AG08395 (cell line): ENCODE measurements at regions not wholly inside any gene's neighbourhood (a gene's known extent, or its start where the extent isn't known, plus 50 kb on each side); places are given as distances from the start of the nearest gene placed in this dataset.

Experiments
- DNase-seq: peaks from one replicate; pipeline ENCODE4 v3.0.0; 2012; ENCODE audit warnings: mixed read lengths, low spot score

DNA sequence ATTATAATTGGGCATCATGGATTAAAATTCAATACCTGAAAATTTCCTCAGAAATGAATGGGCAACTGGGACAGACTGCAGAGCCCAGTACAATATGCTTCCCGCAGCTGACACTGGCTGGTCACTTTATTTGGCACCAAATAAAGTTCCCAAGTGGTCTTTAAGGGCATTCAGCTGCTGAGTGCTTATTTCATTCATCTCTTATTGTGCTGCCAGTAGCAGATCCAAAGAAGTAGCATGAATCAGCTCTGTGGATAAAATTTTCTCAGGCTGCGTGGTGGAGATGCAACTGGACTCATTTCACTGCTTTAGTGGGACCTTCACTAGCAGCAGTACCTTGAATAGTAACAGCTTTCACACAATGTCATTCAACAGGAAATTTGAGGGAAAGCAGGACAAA, 226.3 kb upstream of the ADGRL2 start:
- no peak for DNase-seq

DNA sequence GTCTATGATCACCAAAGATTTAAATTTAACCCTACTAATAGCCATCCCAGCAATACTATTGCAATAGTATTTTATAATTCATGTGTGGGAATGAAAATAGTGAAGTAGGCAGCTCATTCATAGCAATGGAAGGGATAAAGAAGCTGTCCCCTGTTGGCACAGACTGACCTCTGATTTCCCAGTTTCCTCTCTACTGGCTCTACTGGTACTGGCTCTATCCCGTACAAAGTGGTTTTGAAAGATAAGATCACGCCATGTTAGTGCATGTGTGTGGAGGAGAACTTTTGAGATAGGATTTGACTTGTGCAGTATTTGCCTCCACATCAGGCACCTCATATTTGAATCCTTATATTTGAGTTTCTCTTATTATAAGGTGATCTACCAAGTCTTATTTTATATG, 227.3 kb upstream of the ADGRL2 start:
- DNase-seq: no peak

DNA sequence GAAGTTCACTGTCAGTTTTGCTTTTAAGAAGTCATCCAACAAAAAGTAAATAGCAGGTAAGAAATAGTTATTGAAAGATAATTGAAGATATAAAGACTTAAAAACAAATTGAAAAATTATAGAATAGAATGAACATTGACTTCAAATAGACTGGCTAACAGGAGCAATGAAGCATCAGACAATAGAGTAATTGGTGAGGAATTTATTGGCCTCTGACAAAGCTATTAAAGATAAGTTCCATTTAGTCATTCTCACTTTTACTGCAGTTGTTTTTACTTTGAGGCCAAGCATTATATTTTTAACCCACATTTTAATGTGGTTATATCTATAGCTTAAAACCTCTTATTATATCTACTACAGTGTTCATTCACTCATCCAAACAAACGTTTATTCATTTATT, 228.8 kb upstream of the ADGRL2 start:
- DNase-seq: no peak

DNA sequence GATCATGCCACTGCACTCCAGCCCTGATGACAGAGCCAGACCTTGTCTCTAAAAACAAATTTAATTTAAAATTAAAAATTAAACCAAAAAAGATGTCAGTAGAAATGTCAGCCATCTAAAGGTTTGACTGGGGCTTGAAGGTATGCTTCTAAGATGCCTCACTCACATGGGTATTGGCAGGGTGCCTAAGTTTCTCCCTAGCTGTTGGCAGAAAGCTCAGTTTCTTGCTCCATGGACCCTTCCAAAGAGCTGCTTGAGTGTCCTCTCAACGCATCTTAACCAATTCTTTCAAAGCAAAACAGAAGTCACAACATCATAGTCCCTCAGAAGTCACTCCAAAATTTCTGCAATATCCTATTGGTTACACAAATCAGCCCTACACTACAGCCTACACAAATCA, 231.0 kb upstream of the ADGRL2 start:
- DNase-seq: no peak

DNA sequence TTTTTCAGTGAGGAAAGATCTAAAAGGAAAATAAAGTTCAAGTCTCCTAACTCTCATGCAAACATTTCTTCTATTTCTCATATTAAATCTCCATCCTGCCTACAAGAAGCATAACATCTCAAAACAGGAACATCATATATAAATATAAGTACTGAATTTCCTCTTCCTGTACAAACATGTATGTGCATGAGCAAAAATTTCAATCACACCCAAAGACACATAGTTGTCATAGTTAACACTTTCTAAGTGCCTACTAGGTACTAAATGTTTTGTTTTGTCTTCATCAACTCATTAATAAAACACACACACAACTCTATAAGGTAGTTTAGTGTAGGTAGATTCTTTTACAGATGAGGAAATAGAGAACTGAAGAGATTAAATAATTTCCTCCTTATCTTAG, 237.1 kb upstream of the ADGRL2 start:
- DNase-seq: no peak

DNA sequence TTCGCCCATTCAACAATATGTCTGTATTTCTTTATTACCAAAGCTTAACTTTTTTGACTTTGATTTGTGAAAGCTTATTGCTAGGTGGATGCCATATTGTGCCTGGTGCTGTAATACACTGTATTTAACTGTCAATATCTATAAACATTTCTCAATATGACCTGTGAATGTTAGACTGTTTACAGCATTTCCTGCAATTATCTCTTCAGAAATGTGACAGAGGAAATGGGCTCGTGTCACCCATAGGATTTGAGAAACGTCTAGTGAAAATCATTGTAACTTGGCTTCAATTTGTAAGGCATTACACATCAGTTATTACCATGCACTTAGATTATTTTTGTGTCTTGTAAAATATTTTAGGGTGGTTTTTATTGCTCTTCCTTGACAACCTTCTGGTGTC, 237.8 kb upstream of the ADGRL2 start:
- DNase-seq: no peak

DNA sequence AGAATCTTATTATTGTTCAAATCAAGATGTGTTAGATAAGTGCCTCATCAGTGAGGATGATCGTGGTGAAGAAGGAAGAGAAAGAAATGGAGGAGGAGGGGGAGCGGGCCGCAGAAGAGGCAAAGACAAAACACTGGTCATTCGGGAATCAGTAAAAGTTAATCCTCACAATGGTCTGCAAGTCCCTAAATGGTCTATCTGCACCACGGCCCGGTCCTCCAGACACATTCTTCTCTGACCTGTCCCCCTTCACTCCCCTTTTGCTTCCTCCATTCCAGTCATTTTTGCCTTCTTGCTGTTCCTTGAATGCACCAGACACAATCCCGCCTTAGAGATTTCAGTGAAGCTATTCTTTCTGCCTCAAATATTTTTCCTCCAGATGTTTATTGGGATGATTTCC, 240.1 kb upstream of the ADGRL2 start:
- no peak for DNase-seq

DNA sequence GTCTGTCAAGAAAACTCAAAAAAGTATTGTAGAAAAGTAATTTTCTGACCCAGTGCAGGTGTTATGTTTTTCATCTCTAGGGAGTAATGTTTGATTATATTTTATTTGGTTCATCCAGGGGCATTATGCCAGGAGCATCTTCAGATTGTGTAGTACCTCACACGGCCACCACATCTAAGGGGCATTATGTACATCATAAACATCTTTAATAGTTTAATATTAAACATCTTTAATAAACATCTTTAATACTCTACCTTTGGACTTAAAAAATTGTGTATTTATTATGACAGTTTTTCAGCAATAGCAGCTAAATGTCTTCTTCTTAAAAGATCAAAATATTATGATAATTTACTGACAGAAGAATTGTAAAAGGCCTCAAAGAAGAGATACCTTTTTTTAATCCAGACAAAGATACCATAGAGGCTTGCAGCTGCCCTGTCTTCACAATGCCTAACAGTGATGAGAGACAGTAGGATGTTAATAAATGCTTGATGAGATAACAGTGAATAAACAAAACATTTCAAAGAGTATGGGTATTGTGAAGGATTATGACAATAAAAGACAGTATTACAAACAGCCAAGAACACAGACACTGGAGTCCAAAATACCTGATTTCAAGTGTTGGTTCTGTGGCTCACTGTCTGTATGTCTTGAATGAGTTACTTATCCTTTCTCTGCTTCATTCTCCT, 240.9 kb upstream of the ADGRL2 start:
- DNase-seq: no peak

DNA sequence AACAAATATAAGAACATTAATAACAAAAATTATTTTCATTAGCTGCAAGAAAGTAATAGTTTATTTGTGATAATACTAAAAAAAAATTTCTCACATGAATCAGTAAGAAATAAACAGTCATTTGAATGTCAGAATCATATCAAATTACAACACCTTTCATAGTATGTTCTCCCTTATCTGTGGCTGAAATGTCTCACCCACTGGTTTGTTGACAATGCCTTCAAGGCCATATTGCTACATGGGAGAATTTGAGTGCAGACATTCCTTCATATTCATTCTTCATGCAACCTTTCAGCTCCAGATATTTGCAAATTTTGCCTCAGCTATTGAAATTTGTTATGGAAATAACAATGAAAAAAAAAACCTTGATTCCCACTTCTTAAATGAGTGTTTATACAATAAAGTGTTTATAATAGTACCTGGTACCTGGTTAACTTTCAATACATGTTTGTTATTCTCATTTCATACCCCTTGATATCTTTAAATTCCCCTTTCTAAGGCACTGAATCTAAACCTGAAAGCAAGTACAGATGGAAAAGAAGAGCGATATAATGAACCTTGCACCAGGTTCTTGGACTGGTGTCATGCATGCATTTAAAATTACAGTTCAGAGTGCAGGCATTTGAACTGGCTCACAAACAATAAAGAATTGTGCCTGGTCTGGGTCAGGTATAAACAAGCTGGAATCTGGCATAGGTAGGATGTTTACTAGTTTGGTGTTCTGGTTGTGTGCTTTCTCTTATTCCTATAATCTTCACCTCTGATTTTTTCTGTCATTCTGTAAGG, 242.2 kb upstream of the ADGRL2 start:
- no peak for DNase-seq

DNA sequence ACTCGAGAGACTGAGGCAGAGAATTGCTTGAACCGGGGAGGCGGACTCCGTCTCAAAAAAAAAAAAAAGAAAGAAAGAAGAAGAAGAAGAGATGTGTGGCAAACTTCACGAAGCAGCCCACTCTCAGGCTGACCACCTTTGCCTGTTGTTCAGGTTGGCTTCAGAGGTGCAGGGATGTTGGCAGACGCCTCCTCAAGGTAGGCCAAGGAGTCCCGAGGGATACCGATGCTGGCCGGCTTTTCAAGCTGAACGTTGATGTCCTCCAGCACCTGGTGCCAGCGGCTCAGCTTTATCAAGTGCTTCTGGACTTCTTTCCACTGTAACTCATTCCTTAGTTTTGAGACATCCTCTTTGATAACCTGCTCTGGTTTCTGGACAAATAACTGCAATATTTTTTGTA, 243.8 kb upstream of the ADGRL2 start:
- no peak for DNase-seq

DNA sequence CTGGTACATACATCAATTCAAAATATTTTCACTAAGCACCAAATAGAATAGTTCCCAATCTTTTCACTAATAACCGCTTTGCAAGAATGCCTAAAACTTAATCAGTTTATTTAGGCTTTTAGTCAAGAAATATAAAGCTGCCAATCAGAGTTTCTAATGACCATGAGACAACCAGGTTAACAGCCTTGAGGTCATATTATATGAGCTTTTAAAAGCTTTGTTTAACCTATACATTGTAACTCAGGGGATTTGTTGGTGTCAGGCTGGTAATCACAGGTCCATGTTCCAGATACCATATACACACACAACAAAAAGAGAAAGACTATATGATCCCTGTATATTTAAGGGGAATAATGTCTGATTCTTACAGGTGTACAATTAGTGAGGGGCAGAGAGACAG, 246.2 kb upstream of the ADGRL2 start:
- DNase-seq: no peak

DNA sequence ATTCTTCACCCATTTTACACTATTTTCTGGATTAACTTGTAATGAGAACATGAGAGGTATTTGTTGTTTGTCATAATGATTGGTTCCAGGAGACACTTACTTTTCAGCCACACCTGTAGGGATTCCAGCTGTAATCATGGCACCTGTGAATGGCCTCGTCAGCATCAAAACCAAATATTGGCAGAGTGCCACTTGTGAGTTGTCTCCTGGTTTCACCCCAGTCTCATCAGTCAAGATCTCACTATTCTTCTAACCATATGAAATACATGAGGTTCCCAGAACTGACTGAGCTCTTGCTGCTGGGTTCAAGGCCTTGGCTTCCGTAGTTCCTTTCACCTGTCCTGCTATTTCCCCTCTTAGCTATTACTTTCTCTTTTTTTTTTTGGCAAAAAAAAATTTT, 246.6 kb upstream of the ADGRL2 start:
- no peak for DNase-seq

DNA sequence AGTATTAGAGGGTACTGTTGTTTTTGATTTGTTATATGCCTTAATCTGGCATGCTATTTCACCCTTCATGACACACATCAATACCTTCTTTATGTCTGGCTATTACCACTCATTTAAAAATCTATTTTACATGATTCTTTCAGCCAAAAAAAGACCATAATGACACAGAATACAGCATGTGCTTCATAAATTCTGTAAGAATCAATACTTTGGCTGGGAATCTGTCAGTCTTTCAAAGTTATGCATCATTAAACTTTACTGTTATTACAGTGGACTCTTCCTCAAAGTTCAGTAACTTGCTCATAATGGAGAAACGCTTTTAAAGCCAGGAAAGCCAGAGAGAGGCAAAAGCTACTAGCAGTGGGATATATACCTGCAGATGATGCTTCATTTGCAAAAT, 247.2 kb upstream of the ADGRL2 start:
- no peak for DNase-seq

DNA sequence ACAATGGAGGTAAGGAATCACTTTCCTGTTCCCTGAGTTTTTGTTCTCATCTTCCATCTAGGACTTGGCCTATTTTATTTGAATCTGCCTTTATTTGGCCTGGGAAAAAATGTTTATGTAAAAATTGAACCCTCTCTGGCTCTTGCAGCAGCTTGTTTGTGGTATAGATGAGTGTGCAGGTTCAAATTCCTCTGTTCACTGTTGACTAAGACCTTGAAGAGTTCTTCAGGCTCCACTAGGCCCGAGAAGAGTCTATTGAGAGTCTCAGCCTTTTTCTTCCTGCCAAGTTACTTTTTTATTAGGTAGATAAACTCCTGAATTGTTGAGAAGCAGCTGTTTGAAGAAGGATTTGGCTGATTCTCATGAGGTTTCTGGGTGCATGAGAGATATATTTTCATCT, 248.8 kb upstream of the ADGRL2 start:
- no peak for DNase-seq

DNA sequence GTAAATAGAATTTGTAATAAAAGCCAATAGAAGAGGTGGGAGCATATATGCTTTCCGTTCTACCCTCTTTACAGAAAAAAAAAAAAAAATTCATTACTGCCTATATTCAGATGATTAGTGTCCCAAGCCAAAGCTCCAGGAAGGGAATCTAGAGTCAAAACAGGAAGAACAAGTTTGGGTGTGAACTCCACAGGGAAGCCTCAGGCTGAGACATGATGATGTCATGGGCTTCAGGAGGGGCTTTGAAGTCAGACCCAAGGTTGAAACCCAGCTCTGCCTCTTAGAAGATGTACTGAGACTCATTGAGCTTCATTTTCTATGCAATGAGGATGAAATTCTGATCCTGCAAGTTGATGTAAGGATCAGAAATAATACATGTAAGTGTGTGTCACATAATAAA, 250.0 kb upstream of the ADGRL2 start:
- no peak for DNase-seq

DNA sequence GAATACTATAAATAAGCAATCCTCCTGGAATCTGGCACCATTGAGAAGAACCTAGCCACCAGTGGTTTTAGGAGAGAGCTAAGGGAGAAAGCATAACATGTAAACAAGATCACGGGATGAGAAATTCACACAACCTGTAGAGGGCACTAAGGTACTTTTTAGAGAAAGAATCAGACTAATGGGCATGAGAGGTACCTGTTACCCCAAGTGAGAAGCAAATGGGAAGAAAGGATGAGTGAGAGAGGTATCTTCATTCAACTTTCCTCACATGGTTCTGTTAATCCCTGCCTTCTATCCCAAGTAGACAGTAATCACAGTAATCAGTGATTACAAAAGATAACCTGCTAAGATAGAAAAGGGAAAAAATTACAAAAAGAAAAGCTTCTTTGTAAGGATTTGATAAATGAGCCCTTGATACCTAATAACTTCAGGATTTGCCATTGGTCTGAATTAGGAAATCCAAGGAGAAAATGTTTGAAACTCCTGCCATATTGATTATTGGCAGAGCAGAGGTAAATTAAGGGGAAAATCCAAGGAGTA, 251.1 kb upstream of the ADGRL2 start:
- DNase-seq: peak; percentile 57

DNA sequence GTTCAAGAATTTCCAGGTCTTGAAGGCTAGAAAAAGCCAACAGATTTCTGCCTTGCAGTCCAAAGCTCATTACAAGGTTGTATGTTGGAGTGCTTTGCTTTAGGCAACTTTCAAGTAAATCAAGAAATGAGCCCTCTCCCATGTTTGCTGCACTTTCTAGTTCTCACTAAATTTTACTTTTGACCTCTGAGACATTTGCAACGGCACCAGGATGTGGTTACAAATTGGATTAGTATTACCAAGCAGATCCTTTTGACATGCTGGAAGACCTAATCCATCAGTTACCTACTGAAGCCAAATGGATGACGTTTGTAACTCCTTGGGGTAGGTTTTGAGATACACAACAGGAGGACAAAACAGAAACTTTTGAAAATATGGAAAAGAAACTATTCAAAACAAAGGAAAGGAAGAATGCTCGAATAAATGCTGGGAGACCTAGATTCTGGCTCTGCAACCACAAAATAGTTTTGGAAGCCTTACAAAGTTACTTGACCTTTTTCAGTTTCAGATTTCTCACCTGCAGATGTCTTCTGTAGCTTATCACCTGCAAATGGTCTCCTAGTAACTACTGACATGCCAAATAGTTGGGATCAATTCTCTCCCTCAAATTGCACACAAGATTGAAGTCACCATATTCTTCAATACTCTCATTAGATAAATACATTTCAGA, 251.7 kb upstream of the ADGRL2 start:
- no peak for DNase-seq

DNA sequence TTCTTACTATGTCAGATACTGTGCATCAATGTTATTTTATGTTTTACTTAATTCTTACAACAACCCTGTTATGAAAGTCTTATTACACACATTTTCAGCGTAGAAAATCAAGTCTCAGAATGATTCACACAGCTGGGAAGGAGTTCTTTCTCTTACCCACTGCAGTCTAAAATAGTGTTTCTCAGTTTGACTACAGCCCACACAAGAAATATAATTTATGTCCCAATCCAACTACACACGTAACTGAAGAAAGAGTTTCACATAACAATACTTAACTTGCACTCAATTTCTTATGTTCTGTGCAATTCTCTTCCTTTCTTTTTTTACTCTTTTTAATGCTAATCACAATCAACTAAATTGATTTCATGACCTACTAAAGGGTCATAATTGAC, 252.8 kb upstream of the ADGRL2 start:
- no peak for DNase-seq

DNA sequence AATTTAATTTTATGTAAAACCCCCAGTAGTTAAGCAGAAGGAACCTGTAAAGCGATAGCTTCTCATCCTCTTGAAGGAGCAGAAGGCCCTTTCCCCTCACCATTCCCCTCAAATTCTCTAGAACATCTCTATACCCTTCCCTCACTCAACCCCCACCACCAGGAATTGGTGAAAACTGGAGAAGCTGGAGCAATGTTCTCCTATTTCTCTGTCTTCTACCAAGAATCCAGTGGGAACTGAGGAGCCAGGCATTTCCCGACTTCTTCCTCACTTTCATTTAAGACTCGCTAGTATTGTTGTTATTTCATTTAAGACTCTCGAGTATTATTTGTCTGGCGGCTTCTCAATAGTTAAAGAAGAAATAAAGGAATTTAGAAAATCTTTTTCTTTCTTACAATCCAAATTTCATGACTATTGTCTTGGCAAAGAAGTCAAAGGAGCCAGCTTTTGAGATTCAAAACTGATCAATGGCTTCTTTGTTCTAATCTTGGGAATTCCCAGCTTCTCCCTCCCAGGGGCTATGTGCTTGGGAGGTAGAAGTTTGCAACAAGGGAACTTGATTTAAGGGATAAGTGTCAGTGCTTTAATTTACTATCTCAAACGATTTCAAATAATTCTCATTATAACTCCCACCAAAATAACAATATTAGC, 253.3 kb upstream of the ADGRL2 start:
- no peak for DNase-seq

DNA sequence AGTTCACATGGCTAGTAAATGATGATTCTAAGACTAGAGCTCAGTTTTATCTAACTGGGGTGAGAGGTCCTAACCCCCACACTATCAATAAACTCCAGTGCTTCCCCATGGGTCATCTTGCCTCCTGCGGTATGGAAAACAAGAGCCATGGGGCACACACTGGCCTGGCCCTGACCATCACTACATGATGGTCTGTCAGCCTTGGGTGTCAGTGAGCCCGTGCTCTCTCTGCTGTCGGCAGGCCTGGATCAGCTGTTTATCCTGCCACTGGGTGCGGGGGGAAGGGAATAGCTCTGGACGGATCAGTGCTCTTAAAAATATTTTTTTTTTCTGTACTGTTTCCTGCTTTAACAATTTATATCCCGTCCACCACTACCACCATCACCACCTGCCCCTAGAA, 255.0 kb upstream of the ADGRL2 start:
- DNase-seq: no peak

DNA sequence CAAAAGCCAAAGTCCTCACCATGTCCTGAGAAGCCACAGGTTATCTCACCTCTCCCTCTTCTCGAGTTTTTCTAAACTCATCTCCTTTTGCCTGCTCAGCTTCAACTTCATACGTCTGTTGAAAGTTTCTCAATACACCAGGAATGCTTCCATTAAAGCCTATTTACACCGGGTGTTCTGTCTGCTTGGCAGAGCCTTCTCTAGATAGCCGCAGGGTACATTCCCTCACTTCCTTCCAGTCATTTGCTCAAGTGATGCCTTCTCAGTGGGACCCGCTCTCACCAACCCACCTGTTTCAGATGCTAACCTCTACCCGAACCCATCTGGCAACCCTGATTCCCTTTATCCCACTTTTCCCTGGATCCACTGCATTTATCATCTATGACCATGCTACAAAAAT, 257.0 kb upstream of the ADGRL2 start:
- no peak for DNase-seq

DNA sequence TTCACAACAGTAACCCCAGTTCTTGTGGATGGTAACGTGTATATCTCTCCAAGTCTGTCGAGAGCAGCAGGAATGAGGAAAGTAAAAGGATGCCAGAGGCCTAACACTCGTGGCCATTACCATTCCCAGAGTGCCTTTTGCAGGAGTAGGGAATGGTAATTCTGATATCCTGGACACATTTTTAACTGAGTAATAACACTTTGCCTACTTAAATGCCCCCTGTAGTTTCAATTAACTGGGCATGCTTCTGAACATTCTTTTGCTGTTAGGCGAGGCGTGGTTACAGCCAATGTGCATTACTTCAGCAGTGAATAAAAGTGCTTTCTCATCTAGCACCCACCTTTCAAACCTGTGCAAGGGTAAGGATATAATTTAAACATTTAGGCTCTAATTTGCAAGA, 258.5 kb upstream of the ADGRL2 start:
- DNase-seq: no peak

DNA sequence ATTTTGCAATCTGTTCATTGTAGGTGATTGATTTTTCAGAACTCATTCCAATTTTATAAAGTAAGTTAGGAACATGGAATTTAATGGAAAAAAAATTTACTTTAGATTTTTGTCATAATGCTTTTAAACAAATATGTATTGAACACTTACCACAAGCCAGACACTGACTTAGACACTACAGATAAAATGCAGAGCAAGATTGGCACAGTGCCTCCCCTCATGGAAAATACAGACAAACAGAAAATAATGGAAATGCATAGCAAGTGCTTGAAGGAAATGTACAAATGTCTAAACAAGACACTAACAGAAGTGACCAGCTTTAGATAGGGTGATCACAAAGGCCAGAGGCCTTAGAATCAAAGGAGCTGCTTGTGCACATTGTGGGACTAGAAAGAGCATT, 260.5 kb upstream of the ADGRL2 start:
- no peak for DNase-seq
